Loucy (cell line): ENCODE measurements at regions not wholly inside any gene's neighbourhood (a gene's known extent, or its start where the extent isn't known, plus 50 kb on each side); places are given as distances from the start of the nearest gene placed in this dataset.

Experiments
- EZH2phosphoT487 ChIP-seq: fragments of 200-600 bp; IDR thresholded peaks from 2 replicates; pipeline ENCODE4 v1.6.1; 2018; ENCODE audit warnings: antibody characterized with exemption, mild to moderate bottlenecking, moderate library complexity, borderline replicate concordance
- TF ChIP-seq, protein P1 (sequence below): fragments of 200-600 bp; sonication (generic); conservative IDR thresholded peaks from 2 replicates; pipeline ENCODE4 v1.5.1; 2014; ENCODE audit warnings: mild to moderate bottlenecking, antibody characterized with exemption, low read length

DNA sequence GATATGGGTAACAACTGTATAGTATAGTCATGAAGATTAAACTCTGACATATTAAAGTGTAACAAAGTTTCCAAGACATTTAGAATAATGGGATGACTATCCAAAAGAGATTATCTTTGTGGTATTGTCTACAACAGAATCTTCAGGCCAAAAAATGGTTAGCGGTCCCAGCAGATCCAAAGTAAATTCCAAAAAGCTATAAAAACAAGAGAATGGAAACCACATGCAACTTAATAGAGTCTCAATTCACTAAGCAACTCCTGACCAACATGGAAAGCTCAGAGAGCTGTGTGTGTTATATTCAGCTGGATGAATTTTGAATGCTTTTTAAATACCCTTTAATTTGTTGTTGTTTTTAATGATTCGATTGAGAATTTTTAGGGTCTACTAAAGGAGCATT lies 688.2 kb downstream of the CETN3 start:
- TF ChIP-seq, protein P1, sequence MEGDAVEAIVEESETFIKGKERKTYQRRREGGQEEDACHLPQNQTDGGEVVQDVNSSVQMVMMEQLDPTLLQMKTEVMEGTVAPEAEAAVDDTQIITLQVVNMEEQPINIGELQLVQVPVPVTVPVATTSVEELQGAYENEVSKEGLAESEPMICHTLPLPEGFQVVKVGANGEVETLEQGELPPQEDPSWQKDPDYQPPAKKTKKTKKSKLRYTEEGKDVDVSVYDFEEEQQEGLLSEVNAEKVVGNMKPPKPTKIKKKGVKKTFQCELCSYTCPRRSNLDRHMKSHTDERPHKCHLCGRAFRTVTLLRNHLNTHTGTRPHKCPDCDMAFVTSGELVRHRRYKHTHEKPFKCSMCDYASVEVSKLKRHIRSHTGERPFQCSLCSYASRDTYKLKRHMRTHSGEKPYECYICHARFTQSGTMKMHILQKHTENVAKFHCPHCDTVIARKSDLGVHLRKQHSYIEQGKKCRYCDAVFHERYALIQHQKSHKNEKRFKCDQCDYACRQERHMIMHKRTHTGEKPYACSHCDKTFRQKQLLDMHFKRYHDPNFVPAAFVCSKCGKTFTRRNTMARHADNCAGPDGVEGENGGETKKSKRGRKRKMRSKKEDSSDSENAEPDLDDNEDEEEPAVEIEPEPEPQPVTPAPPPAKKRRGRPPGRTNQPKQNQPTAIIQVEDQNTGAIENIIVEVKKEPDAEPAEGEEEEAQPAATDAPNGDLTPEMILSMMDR, result no peak
- TF ChIP-seq EZH2phosphoT487, result no peak
